Ovary (tissue), 3 donors: ENCODE measurements at regions not wholly inside any gene's neighbourhood (a gene's known extent, or its start where the extent isn't known, plus 50 kb on each side); places are given as distances from the start of the nearest gene placed in this dataset.

Experiments used
- EP300 ChIP-seq: sonication (generic); formaldehyde crosslinking; IDR thresholded peaks from one replicate; pipeline ENCODE4 v1.6.1; 2017; ENCODE audit warnings: antibody characterized with exemption
- POLR2A ChIP-seq: fragments of 450-650 bp; IDR thresholded peaks from one replicate; pipeline ENCODE4 v1.6.1; 2017; ENCODE audit warnings: antibody characterized with exemption, mild to moderate bottlenecking, moderate library complexity
- TF ChIP-seq, protein P1 (sequence below), 3 donors: fragments of 450-650 bp in 2 of 3; fragments of 200-600 bp in 1 of 3; IDR thresholded peaks; one replicate each; pipeline versions ENCODE4 v1.5.1 to v1.8.0; 2016 to 2022; ENCODE audit warnings: antibody characterized with exemption in 3 of 3, mild to moderate bottlenecking in 1 of 3
- donor health status: DM: no; HTN: no; CAD: no.

DNA sequence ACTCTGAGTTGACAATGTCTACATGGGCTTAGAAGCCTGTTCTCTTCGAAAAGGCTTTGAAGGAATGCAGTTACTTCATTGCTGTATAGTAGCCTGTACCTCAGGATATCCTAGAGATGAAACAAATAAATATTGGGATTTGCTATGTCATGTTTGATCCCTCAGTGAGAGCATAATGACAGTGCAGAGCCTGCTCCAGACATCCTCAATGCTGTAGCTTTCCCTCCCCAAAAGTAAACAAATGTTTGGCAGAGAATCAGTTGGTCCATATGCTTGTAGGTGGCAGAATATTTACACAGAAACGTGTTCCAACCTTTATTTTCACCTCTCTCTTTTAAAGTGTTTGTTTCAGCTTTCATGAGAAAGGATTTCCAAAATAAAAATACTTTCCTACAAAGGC lies 515.3 kb upstream of the SGCG start:
- no peak for TF ChIP-seq EP300
- TF ChIP-seq POLR2A = no peak
- TF ChIP-seq, protein P1, sequence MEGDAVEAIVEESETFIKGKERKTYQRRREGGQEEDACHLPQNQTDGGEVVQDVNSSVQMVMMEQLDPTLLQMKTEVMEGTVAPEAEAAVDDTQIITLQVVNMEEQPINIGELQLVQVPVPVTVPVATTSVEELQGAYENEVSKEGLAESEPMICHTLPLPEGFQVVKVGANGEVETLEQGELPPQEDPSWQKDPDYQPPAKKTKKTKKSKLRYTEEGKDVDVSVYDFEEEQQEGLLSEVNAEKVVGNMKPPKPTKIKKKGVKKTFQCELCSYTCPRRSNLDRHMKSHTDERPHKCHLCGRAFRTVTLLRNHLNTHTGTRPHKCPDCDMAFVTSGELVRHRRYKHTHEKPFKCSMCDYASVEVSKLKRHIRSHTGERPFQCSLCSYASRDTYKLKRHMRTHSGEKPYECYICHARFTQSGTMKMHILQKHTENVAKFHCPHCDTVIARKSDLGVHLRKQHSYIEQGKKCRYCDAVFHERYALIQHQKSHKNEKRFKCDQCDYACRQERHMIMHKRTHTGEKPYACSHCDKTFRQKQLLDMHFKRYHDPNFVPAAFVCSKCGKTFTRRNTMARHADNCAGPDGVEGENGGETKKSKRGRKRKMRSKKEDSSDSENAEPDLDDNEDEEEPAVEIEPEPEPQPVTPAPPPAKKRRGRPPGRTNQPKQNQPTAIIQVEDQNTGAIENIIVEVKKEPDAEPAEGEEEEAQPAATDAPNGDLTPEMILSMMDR (IDR thresholded peaks at IDR 0.05) = no peak
